ENCODE measurements at regions not wholly inside any gene's neighbourhood (a gene's known extent, or its start where the extent isn't known, plus 50 kb on each side); places are given as distances from the start of the nearest gene placed in this dataset.
"Not testable (repeated sequence)": the region's sequence is repeated elsewhere in the genome, so short reads cannot be mapped to it uniquely, and the experiment has no call there.

GRCh38 chr4:34309383-34309906 is 1934.9 kb downstream of the ARAP2 start:
- CTCF ChIA-PET: interaction anchor here (0.8 kb wide), 1 partner anchor 10 kb away, joined by 3 read pairs; no protein-coding TSS in a partner anchor
- POLR2A ChIA-PET: no interaction called here
- DNase-seq (ENCODE audit: extremely low spot score): no peak
- TF ChIP-seq, protein P1, sequence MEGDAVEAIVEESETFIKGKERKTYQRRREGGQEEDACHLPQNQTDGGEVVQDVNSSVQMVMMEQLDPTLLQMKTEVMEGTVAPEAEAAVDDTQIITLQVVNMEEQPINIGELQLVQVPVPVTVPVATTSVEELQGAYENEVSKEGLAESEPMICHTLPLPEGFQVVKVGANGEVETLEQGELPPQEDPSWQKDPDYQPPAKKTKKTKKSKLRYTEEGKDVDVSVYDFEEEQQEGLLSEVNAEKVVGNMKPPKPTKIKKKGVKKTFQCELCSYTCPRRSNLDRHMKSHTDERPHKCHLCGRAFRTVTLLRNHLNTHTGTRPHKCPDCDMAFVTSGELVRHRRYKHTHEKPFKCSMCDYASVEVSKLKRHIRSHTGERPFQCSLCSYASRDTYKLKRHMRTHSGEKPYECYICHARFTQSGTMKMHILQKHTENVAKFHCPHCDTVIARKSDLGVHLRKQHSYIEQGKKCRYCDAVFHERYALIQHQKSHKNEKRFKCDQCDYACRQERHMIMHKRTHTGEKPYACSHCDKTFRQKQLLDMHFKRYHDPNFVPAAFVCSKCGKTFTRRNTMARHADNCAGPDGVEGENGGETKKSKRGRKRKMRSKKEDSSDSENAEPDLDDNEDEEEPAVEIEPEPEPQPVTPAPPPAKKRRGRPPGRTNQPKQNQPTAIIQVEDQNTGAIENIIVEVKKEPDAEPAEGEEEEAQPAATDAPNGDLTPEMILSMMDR (IDR thresholded peaks at IDR 0.05; ENCODE audit: control extremely low read depth, extremely low read depth, low read depth, missing control alignments): no peak

DNA sequence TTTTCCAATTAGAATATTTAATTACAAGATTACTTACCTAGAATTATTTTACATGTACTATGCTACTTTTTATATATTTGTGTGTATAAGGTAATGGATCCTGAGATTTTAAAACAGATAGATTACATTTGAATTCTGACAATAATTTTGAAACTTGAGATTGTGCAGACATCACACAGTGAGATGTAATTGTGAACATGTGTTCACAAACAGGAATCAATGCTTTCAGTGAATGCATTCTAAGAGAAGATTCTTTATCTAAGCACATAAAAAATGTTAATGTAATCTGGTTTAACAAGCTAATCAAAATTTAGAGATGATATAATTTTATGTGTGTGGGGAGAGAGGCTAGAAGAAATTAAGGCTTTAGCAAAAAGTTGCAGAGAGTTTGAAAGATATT is 1925.5 kb downstream of the ARAP2 start:
- TF ChIP-seq, protein P1 (IDR thresholded peaks at IDR 0.05; ENCODE audit: control extremely low read depth, extremely low read depth, low read depth, missing control alignments): no peak
- CTCF ChIA-PET: interaction anchor here (1.1 kb wide), 1 partner anchor 10 kb away, joined by 3 read pairs; no protein-coding TSS in a partner anchor
- POLR2A ChIA-PET: interaction anchor here (0.7 kb wide), 1 partner anchor 297 kb away, joined by 4 read pairs; no protein-coding TSS in a partner anchor
- DNase-seq (ENCODE audit: extremely low spot score): no peak

DNA sequence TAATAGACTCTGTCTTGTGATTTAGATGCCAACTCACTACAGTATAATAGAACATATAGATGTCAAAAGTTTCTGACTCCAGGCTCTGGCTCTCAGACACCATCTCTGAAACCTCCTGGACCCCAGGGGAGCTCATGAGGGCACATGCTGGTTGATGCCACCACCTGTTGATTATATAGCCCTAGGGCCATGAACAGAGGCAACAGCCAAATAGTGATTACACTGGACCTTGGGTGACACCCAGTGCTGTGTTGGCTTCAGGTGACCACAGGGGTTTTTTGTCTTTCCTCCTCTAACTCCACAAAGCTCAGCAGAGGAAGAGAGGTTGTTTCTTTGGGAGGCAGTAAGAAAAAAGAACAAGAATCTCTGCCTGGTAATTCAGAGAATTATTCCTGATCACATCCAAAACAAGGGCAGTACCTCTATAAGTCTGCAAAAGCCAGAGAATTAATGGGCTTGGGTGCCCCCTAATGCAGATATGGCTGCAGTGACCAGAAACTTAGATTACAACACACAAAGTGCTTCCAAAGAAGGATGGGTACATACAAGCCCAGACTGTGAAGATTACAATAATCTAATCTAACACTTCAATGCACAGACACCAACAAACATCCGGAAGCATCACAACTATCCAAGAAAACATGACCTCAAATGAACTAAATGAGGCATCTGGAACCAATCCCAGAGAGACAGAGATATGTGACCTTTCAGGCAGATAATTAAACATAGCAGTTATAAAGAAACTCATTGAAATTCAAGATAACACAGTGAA is 1920.6 kb downstream of the ARAP2 start:
- TF ChIP-seq, protein P1 (IDR thresholded peaks at IDR 0.05; ENCODE audit: control extremely low read depth, extremely low read depth, low read depth, missing control alignments): no peak
- ChIA-PET POLR2A (interaction anchor here (0.6 kb wide), 1 partner anchor 1055 kb away, joined by 3 read pairs; no protein-coding TSS in a partner anchor), CTCF (interaction anchor here (1.1 kb wide), 1 partner anchor 8 kb away, joined by 4 read pairs; no protein-coding TSS in a partner anchor)
- no peak for DNase-seq (ENCODE audit: extremely low spot score)

- TF ChIP-seq, protein P1 (IDR thresholded peaks at IDR 0.05; ENCODE audit: control extremely low read depth, extremely low read depth, low read depth, missing control alignments): no peak
- ChIA-PET POLR2A (no interaction called here), CTCF (no interaction called here)
- no peak for DNase-seq (ENCODE audit: extremely low spot score)
Observed at GRCh38 chr4:34328939-34329338, 1915.4 kb downstream of the ARAP2 start.

DNA sequence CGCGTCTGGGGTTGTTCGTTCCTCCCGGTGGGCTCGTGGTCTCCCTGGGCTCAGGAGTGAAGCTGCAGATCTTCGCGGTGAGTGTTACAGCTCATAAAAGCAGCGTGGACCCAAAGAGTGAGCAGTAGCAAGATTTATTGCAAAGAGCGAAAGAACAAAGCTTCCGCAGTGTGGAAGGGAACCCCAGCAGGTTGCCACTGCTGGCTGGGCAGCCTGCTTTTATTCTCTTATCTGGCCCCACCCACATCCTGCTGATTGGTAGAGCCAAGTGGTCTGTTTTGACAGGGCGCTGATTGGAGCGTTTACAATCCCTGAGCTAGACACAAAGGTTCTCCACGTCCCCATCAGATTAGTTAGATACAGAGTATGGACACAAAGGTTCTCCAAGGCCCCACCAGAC is 1909.2 kb downstream of the ARAP2 start:
- POLR2A ChIA-PET; CTCF ChIA-PET; DNase-seq (ENCODE audit: extremely low spot score): not testable (repeated sequence)

- POLR2A ChIA-PET; DNase-seq (ENCODE audit: extremely low spot score); CTCF ChIA-PET: not testable (repeated sequence)
Observed at GRCh38 chr4:34335556-34335955, 1908.8 kb downstream of the ARAP2 start.

GRCh38 chr4:34362654-34363053 is 1881.7 kb downstream of the ARAP2 start:
- DNase-seq (ENCODE audit: extremely low spot score): no peak
- TF ChIP-seq, protein P1 (IDR thresholded peaks at IDR 0.05; ENCODE audit: control extremely low read depth, extremely low read depth, low read depth, missing control alignments): no peak

More at GRCh38 chr4:34362654-34363053, 1881.7 kb downstream of the ARAP2 start:
- ChIA-PET CTCF (no interaction called here), POLR2A (no interaction called here)
